NT2/D1 (cell line): ENCODE measurements at regions not wholly inside any gene's neighbourhood (a gene's known extent, or its start where the extent isn't known, plus 50 kb on each side); places are given as distances from the start of the nearest gene placed in this dataset.

ENCODE experiments used
- DNase-seq: peaks from one replicate; pipeline ENCODE4 v3.0.0-alpha.2; 2011; ENCODE audit warnings: low read depth, low spot score
- H3K27me3 ChIP-seq: 2 replicates; pipeline ENCODE4 v1.6.0; 2011; ENCODE audit warnings: mild to moderate bottlenecking; ENCODE audit not compliant: insufficient read length, insufficient read depth
- H3K36me3 ChIP-seq: 2 replicates; pipeline ENCODE4 v1.6.1; 2011; ENCODE audit warnings: mild to moderate bottlenecking, low read length, mixed read lengths; ENCODE audit not compliant: insufficient read depth, insufficient read length
- H3K4me1 ChIP-seq: 2 replicates; pipeline ENCODE4 v1.5.1; 2011; ENCODE audit not compliant: insufficient read depth, insufficient read length
- H3K4me3 ChIP-seq: 2 replicates; pipeline ENCODE4 v1.5.1; 2011; ENCODE audit warnings: low read depth; ENCODE audit not compliant: insufficient read length
- H3K9ac ChIP-seq: 2 replicates; pipeline ENCODE4 v1.6.0; 2011; ENCODE audit warnings: low read depth; ENCODE audit not compliant: insufficient read length
- H3K9me3 ChIP-seq: 2 replicates; pipeline ENCODE4 v1.5.1; 2011; ENCODE audit warnings: mild to moderate bottlenecking, low read length; ENCODE audit not compliant: insufficient read depth
- SUZ12 ChIP-seq: IDR thresholded peaks from 2 replicates; pipeline ENCODE4 v1.6.1; 2011; ENCODE audit not compliant: insufficient read length, insufficient read depth; ENCODE audit errors: extremely low read depth
- YY1 ChIP-seq: IDR thresholded peaks from 2 replicates; pipeline ENCODE4 v1.6.1; 2011; ENCODE audit not compliant: insufficient read length, insufficient read depth
- ZNF274 ChIP-seq: IDR thresholded peaks from 2 replicates; pipeline ENCODE4 v1.6.1; 2011; ENCODE audit warnings: mild to moderate bottlenecking, low read depth, low read length

- H3K9ac ChIP-seq = no peak overlapping the region
- H3K27me3 ChIP-seq = no peaks in the 10 kb centered on the region
- H3K9me3 ChIP-seq = peaks cover 17% of the 10 kb centered on the region; the same call in 1 of the 2 replicates
- TF ChIP-seq ZNF274 (no peak), SUZ12 (no peak), YY1 (no peak)
- H3K4me3 ChIP-seq = no peak overlapping the region
- DNase-seq = no peak
- no peaks in the 10 kb centered on the region for H3K36me3 ChIP-seq
- no peaks in the 10 kb centered on the region for H3K4me1 ChIP-seq
Observed at GRCh38 chr5:82331557-82331956, 53.4 kb upstream of the RPS23 start.

GRCh38 chr5:82330530-82331270, 52.5 kb upstream of the RPS23 start:
- Histone ChIP-seq H3K4me3 (no peak overlapping the region), H3K27me3 (no peaks in the 10 kb centered on the region), H3K9ac (no peak overlapping the region), H3K36me3 (no peaks in the 10 kb centered on the region), H3K9me3 (peaks cover 17% of the 10 kb centered on the region; the same call in 1 of the 2 replicates), H3K4me1 (no peaks in the 10 kb centered on the region)
- no peak for DNase-seq
- TF ChIP-seq SUZ12 = no peak
- no peak for TF ChIP-seq ZNF274
- no peak for TF ChIP-seq YY1

GRCh38 chr5:82329393-82329792, 51.2 kb upstream of the RPS23 start:
- DNase-seq = no peak
- Histone ChIP-seq H3K9ac (no peak overlapping the region), H3K27me3 (no peaks in the 10 kb centered on the region), H3K4me1 (no peaks in the 10 kb centered on the region), H3K4me3 (no peak overlapping the region), H3K36me3 (no peaks in the 10 kb centered on the region), H3K9me3 (peaks cover 17% of the 10 kb centered on the region; the same call in 1 of the 2 replicates)
- TF ChIP-seq ZNF274 = no peak
- no peak for TF ChIP-seq YY1
- no peak for TF ChIP-seq SUZ12
